B cell (primary cell): ENCODE measurements at regions not wholly inside any gene's neighbourhood (a gene's known extent, or its start where the extent isn't known, plus 50 kb on each side); places are given as distances from the start of the nearest gene placed in this dataset.

Experiments
- ATAC-seq: fragments of 200-7000 bp; cut with Tn5 transposase; one replicate; pipeline ENCODE4 v1.10.0; 2021; ENCODE audit warnings: low read depth, mild to moderate bottlenecking, moderate number of reproducible peaks, moderate library complexity
- CTCF ChIA-PET: fragments of 350-600 bp; sonication (Branson Sonifier 250); formaldehyde crosslinking; loops from one replicate; lab custom pipeline; 2021; ENCODE audit warnings: antibody characterized with exemption, inconsistent platforms; lab: Charles Lee
- POLR2A ChIA-PET: fragments of 350-600 bp; sonication (Branson Sonifier 250); formaldehyde crosslinking; loops from one replicate; lab custom pipeline; 2021; ENCODE audit warnings: antibody characterized with exemption; lab: Charles Lee
- DNase-seq: peaks from one replicate; pipeline ENCODE4 v3.0.0; 2013
- H2AFZ ChIP-seq: 2 replicates; pipeline ENCODE4 v1.6.1; 2012; ENCODE audit warnings: mild to moderate bottlenecking, low read depth, low read length; ENCODE audit not compliant: insufficient read depth, poor library complexity, severe bottlenecking
- H3K27ac ChIP-seq, 2 donors: 1 replicate in 1 of 2; 2 replicates in 1 of 2; pipeline ENCODE4 v1.5.1; 2012 to 2013; ENCODE audit warnings: low read length in 2 of 2, mild to moderate bottlenecking in 2 of 2, moderate library complexity in 1 of 2
- H3K27me3 ChIP-seq, 4 experiments: fragments of 200-600 bp in 1 of 4; sonication (generic) in 1 of 4; replicated peaks in 1 of 4; 1 replicate in 2 of 4; 2 replicates in 2 of 4; pipeline versions ENCODE4 v1.6.1 to v1.7.0; 2013 to 2016; ENCODE audit warnings: low read length in 3 of 4, mild to moderate bottlenecking in 2 of 4, mixed read lengths in 1 of 4, moderate library complexity in 1 of 4; ENCODE audit not compliant: insufficient read depth in 4 of 4, control insufficient read depth in 3 of 4; ENCODE audit errors: control extremely low read depth in 1 of 4
- H3K36me3 ChIP-seq, 2 experiments: replicated peaks in 1 of 2; 1 replicate in 1 of 2; 2 replicates in 1 of 2; pipeline versions ENCODE4 v1.6.1 to v1.7.1; 2013; ENCODE audit warnings: low read length in 1 of 2; ENCODE audit not compliant: insufficient read depth in 2 of 2, control insufficient read depth in 1 of 2; ENCODE audit errors: control extremely low read depth in 1 of 2, extremely low read depth in 1 of 2
- H3K4me1 ChIP-seq, 2 donors: fragments of 200-600 bp in 1 of 2; sonication (generic) in 1 of 2; 1 replicate in 1 of 2; 2 replicates in 1 of 2; pipeline versions ENCODE4 v1.5.1 to v1.6.1; 2013 to 2017; ENCODE audit warnings: low read length in 2 of 2; ENCODE audit not compliant: control insufficient read depth in 2 of 2, insufficient read depth in 2 of 2
- H3K4me2 ChIP-seq: replicated peaks from 2 replicates; pipeline ENCODE3; 2012; ENCODE audit warnings: mild to moderate bottlenecking, low read depth, low read length; ENCODE audit not compliant: poor library complexity, severe bottlenecking
- H3K4me3 ChIP-seq, 5 experiments: fragments of 200-600 bp in 1 of 5; sonication (generic) in 1 of 5; 1 replicate in 3 of 5; 2 replicates in 2 of 5; pipeline versions ENCODE4 v1.5.1 to v1.7.0; 2011 to 2016; ENCODE audit warnings: low read length in 4 of 5, mild to moderate bottlenecking in 4 of 5, low read depth in 2 of 5, control low read depth in 1 of 5, moderate library complexity in 1 of 5; ENCODE audit not compliant: insufficient read depth in 1 of 5; ENCODE audit errors: control extremely low read depth in 1 of 5, extremely low read depth in 1 of 5
- H3K79me2 ChIP-seq: fragments of 200-600 bp; sonication (generic); one replicate; pipeline ENCODE4 v1.6.0; 2016; ENCODE audit warnings: low read length; ENCODE audit not compliant: control insufficient read depth, insufficient read depth
- H3K9ac ChIP-seq: fragments of 200-600 bp; sonication (generic); 2 replicates; pipeline ENCODE4 v1.6.1; 2017; ENCODE audit warnings: mild to moderate bottlenecking, low read length, moderate library complexity
- H3K9me3 ChIP-seq, 3 donors: one replicate each; pipeline versions ENCODE4 v1.6.1 to v1.7.1; 2013; ENCODE audit warnings: low read length in 2 of 3; ENCODE audit not compliant: control insufficient read depth in 2 of 3, insufficient read depth in 1 of 3; ENCODE audit errors: control extremely low read depth in 1 of 3
- H4K20me1 ChIP-seq: 2 replicates; pipeline ENCODE4 v1.6.0; 2012; ENCODE audit warnings: mild to moderate bottlenecking, low read length; ENCODE audit not compliant: insufficient read depth, control insufficient read depth, poor library complexity, severe bottlenecking
- H3K27ac Mint-ChIP-seq: one replicate; pipeline ENCODE4 v1.8.0; 2021; ENCODE audit warnings: mixed read lengths
- H3K27me3 Mint-ChIP-seq: one replicate; pipeline ENCODE4 v1.8.0; 2021; ENCODE audit warnings: mixed read lengths
- H3K4me1 Mint-ChIP-seq: one replicate; pipeline ENCODE4 v1.8.0; 2021; ENCODE audit warnings: mixed read lengths
- H3K4me3 Mint-ChIP-seq: one replicate; pipeline ENCODE4 v1.8.0; 2021; ENCODE audit warnings: mixed read lengths
- H3K9me3 Mint-ChIP-seq: one replicate; pipeline ENCODE4 v1.8.0; 2022; ENCODE audit warnings: mixed read lengths; ENCODE audit not compliant: insufficient read depth
- EZH2 ChIP-seq: IDR thresholded peaks from 2 replicates; pipeline ENCODE4 v1.6.1; 2012; ENCODE audit warnings: borderline replicate concordance, low read depth, mild to moderate bottlenecking, moderate library complexity, low read length; ENCODE audit not compliant: insufficient read depth, poor library complexity, severe bottlenecking
- WGBS: methylation state at CpG from one replicate; pipeline ENCODE4 v1.1.5; 2013; ENCODE audit warnings: missing lambda C conversion rate; ENCODE audit not compliant: insufficient coverage; 5-methylcytosine and 5-hydroxymethylcytosine counted together
- intact Hi-C: fragments of 100-400 bp; cut with micrococcal nuclease; formaldehyde crosslinking; loops from one replicate; pipeline ENCODE4 v1.10.0; 2022
- TF ChIP-seq, protein P1 (sequence below): fragments of 200-600 bp; IDR thresholded peaks from one replicate; pipeline ENCODE4 v1.8.0; 2022; ENCODE audit warnings: antibody characterized with exemption, mild to moderate bottlenecking

DNA sequence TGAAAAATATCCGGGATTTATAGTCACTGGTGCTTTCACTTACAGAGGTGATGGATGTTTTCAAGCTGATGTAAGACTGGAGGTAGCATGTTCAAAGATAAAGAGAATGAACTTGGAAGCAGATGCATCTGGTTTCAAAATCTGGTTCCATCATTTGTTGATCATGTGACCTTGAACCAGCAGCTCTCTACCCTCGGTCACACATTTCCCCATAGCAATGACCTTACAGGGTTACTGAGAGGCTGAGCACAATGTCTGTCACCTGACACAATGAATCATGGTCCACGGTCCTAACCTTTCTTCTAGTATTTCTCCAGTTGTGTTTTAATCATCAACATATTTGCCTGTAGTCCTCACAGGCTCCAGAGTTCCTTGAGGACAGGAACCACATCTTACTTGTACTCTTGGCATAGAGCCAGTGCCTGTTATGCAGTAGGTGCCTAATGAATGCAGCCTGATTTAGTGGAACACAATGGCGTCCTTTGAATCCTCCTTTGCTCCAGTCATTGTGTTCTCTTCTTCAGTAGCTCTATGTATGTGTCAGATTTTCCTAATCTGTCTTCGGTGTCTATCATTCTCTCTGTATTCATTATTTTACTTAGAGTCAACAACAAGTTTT is 667.3 kb downstream of the PTPRU start:
- peaks cover 6% of the 10 kb centered on the region for H3K27me3 Mint-ChIP-seq
- no peak overlapping the region for H3K27ac ChIP-seq
- no peaks in the 10 kb centered on the region for H3K4me1 Mint-ChIP-seq
- CTCF ChIA-PET = no interaction called here
- no peak overlapping the region for H3K4me2 ChIP-seq
- no peaks in the 10 kb centered on the region for H3K79me2 ChIP-seq
- H3K36me3 ChIP-seq = no peaks in the 10 kb centered on the region
- no peaks in the 10 kb centered on the region for H3K27me3 ChIP-seq
- WGBS = 80% methylated on average over 3 of the region's 5 CpGs
- POLR2A ChIA-PET = no interaction called here
- intact Hi-C loops = no loop called here
- H3K27ac Mint-ChIP-seq = no peak overlapping the region
- H3K9me3 Mint-ChIP-seq = no peaks in the 10 kb centered on the region
- no peak overlapping the region for H3K9ac ChIP-seq
- no peak overlapping the region for H2AFZ ChIP-seq
- H3K9me3 ChIP-seq = no peaks in the 10 kb centered on the region
- no peak for DNase-seq
- no peak overlapping the region for H3K4me3 ChIP-seq
- no peaks in the 10 kb centered on the region for H4K20me1 ChIP-seq
- H3K4me1 ChIP-seq = no peaks in the 10 kb centered on the region
- no peak for ATAC-seq
- no peak overlapping the region for H3K4me3 Mint-ChIP-seq
- TF ChIP-seq, protein P1, sequence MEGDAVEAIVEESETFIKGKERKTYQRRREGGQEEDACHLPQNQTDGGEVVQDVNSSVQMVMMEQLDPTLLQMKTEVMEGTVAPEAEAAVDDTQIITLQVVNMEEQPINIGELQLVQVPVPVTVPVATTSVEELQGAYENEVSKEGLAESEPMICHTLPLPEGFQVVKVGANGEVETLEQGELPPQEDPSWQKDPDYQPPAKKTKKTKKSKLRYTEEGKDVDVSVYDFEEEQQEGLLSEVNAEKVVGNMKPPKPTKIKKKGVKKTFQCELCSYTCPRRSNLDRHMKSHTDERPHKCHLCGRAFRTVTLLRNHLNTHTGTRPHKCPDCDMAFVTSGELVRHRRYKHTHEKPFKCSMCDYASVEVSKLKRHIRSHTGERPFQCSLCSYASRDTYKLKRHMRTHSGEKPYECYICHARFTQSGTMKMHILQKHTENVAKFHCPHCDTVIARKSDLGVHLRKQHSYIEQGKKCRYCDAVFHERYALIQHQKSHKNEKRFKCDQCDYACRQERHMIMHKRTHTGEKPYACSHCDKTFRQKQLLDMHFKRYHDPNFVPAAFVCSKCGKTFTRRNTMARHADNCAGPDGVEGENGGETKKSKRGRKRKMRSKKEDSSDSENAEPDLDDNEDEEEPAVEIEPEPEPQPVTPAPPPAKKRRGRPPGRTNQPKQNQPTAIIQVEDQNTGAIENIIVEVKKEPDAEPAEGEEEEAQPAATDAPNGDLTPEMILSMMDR = no peak
- no peak for TF ChIP-seq EZH2

DNA sequence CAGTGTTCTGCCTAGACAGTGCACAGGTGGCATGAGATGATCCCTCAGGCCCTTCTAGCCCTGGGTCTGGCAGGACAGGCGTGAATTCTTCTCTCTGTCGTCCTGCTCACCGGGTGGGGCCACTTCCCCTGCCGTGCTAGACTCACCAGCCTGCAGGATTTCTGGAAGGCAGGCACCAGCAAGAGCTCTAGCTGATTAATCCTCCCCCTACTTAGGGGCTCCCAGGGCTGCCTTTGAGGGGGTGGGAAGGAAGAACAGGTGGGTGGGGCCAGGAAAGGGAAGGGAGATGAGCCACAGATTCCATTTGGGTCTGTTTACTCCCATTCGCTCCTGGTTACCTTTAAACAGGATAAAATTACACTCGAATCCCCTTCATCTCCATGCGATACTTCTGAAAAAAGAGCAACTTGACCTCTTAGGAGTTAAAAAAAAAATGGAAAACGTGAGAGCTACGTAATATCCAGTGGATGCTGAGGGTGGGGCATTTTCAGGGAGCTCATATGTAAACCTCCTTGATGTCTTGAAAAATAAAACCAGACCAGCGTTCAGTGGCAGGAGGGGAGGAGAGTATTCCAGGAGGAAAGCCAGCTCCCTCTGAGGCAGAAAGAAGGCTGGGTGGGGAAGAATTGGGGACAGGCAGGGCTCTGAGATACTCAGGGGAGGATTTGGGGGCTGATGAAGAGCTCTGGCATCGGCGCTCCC is 665.5 kb downstream of the PTPRU start:
- CTCF ChIA-PET = no interaction called here
- Mint-ChIP-seq H3K27ac (no peak overlapping the region), H3K4me1 (no peaks in the 10 kb centered on the region), H3K27me3 (peaks cover 15% of the 10 kb centered on the region), H3K9me3 (no peaks in the 10 kb centered on the region), H3K4me3 (no peak overlapping the region)
- DNase-seq = no peak
- H3K9ac ChIP-seq = no peak overlapping the region
- H3K9me3 ChIP-seq = no peaks in the 10 kb centered on the region
- 44% methylated on average over 7 of the region's 12 CpGs for WGBS
- ATAC-seq = no peak
- no peaks in the 10 kb centered on the region for H3K36me3 ChIP-seq
- TF ChIP-seq EZH2 = no peak
- TF ChIP-seq, protein P1 = no peak
- no peak overlapping the region for H3K4me3 ChIP-seq
- H2AFZ ChIP-seq = no peak overlapping the region
- no peaks in the 10 kb centered on the region for H3K79me2 ChIP-seq
- H3K27me3 ChIP-seq = no peaks in the 10 kb centered on the region
- no peaks in the 10 kb centered on the region for H3K4me1 ChIP-seq
- H3K27ac ChIP-seq = no peak overlapping the region
- H4K20me1 ChIP-seq = no peaks in the 10 kb centered on the region
- intact Hi-C loops = no loop called here
- no peak overlapping the region for H3K4me2 ChIP-seq
- POLR2A ChIA-PET = no interaction called here
